Medulla oblongata (tissue), 1 donor: ENCODE measurements at regions not wholly inside any gene's neighbourhood (a gene's known extent, or its start where the extent isn't known, plus 50 kb on each side); places are given as distances from the start of the nearest gene placed in this dataset.
"Not testable (repeated sequence)": the region's sequence is repeated elsewhere in the genome, so short reads cannot be mapped to it uniquely, and the experiment has no call there.

ENCODE experiments used
- DNase-seq: peaks from one replicate; pipeline ENCODE4 v3.0.0-alpha.2; 2015; ENCODE audit errors: extremely low spot score

GRCh38 chr20:52434453-52434852 lies 242.9 kb upstream of the ZFP64 start:
- DNase-seq: no peak

GRCh38 chr20:52434041-52434425 lies 242.5 kb upstream of the ZFP64 start:
- no peak for DNase-seq

GRCh38 chr20:52433326-52434040 lies 241.9 kb upstream of the ZFP64 start:
- no peak for DNase-seq

- no peak for DNase-seq
These were observed 241.2 kb upstream of the ZFP64 start for GRCh38 chr20:52432740-52433139.

- DNase-seq: no peak
These were observed 237.4 kb upstream of the ZFP64 start for GRCh38 chr20:52429029-52429428.

- DNase-seq: no peak
These were observed 236.4 kb upstream of the ZFP64 start for GRCh38 chr20:52427960-52428359.

- DNase-seq: no peak
These were observed 235.3 kb upstream of the ZFP64 start for GRCh38 chr20:52426856-52427255.

GRCh38 chr20:52425701-52426100 lies 234.1 kb upstream of the ZFP64 start:
- no peak for DNase-seq

- DNase-seq: no peak
These were observed 233.7 kb upstream of the ZFP64 start for GRCh38 chr20:52425253-52425652.

GRCh38 chr20:52424357-52424942 lies 232.9 kb upstream of the ZFP64 start:
- DNase-seq: not testable (repeated sequence)

GRCh38 chr20:52423536-52424140 lies 232.1 kb upstream of the ZFP64 start:
- DNase-seq: not testable (repeated sequence)

GRCh38 chr20:52422574-52423336 lies 231.2 kb upstream of the ZFP64 start:
- DNase-seq: no peak

GRCh38 chr20:52420805-52421204 lies 229.2 kb upstream of the ZFP64 start:
- DNase-seq: no peak

- DNase-seq: no peak
These were observed 227.6 kb upstream of the ZFP64 start for GRCh38 chr20:52419205-52419604.

- DNase-seq: no peak
These were observed 225.4 kb upstream of the ZFP64 start for GRCh38 chr20:52416953-52417352.

- no peak for DNase-seq
These were observed 220.0 kb upstream of the ZFP64 start for GRCh38 chr20:52411611-52412010.

- DNase-seq: no peak
These were observed 219.2 kb upstream of the ZFP64 start for GRCh38 chr20:52410731-52411234.

GRCh38 chr20:52410182-52410647 lies 218.6 kb upstream of the ZFP64 start:
- no peak for DNase-seq

GRCh38 chr20:52405986-52406385 lies 214.4 kb upstream of the ZFP64 start:
- no peak for DNase-seq

GRCh38 chr20:52405417-52405816 lies 213.8 kb upstream of the ZFP64 start:
- no peak for DNase-seq

- no peak for DNase-seq
These were observed 213.1 kb upstream of the ZFP64 start for GRCh38 chr20:52404671-52405070.

- no peak for DNase-seq
These were observed 211.4 kb upstream of the ZFP64 start for GRCh38 chr20:52402950-52403349.
